ENCODE measurements at regions not wholly inside any gene's neighbourhood (a gene's known extent, or its start where the extent isn't known, plus 50 kb on each side); places are given as distances from the start of the nearest gene placed in this dataset.

GRCh38 chrY:7821295-7822035, 909.9 kb upstream of the AMELY start:
- TF ChIP-seq, protein P1, sequence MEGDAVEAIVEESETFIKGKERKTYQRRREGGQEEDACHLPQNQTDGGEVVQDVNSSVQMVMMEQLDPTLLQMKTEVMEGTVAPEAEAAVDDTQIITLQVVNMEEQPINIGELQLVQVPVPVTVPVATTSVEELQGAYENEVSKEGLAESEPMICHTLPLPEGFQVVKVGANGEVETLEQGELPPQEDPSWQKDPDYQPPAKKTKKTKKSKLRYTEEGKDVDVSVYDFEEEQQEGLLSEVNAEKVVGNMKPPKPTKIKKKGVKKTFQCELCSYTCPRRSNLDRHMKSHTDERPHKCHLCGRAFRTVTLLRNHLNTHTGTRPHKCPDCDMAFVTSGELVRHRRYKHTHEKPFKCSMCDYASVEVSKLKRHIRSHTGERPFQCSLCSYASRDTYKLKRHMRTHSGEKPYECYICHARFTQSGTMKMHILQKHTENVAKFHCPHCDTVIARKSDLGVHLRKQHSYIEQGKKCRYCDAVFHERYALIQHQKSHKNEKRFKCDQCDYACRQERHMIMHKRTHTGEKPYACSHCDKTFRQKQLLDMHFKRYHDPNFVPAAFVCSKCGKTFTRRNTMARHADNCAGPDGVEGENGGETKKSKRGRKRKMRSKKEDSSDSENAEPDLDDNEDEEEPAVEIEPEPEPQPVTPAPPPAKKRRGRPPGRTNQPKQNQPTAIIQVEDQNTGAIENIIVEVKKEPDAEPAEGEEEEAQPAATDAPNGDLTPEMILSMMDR (conservative IDR thresholded peaks at IDR 0.05; ENCODE audit: low read depth, low read length), result no peak
- no peak overlapping the region for H3K4me3 ChIP-seq (ENCODE audit: low read depth, low read length)
- peak; percentile 79 for DNase-seq (ENCODE audit: low read depth)

DNA sequence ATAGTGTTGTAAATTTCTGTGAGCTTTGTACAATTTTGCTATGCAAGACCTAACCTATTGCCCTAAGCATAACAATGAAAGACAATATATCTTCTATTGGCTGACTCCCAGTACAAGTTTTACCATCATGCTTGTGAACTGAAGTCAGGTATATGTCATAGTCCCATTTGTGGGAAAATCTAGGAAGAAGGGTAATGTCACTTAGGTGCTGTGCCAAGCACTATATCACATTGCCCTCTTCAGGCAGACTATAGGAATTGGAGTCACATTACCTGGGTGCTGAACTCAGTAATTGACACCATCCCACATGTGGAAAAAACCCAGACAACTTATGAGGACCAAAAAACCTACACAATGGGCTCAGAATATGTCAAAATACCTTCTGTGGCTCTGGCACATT, 907.4 kb upstream of the AMELY start:
- peak; percentile 65 for DNase-seq (ENCODE audit: low read depth)
- H3K4me3 ChIP-seq (ENCODE audit: low read depth, low read length), result no peak overlapping the region
- TF ChIP-seq, protein P1 (conservative IDR thresholded peaks at IDR 0.05; ENCODE audit: low read depth, low read length), result peak; percentile 64

GRCh38 chrY:7816567-7816966, 905.0 kb upstream of the AMELY start:
- TF ChIP-seq, protein P1 (conservative IDR thresholded peaks at IDR 0.05; ENCODE audit: low read depth, low read length), result no peak
- DNase-seq (ENCODE audit: low read depth), result no peak
- no peak overlapping the region for H3K4me3 ChIP-seq (ENCODE audit: low read depth, low read length)

- no peak overlapping the region for H3K4me3 ChIP-seq (ENCODE audit: low read depth, low read length)
- DNase-seq (ENCODE audit: low read depth), result no peak
- TF ChIP-seq, protein P1 (conservative IDR thresholded peaks at IDR 0.05; ENCODE audit: low read depth, low read length), result no peak
These were observed 904.4 kb upstream of the AMELY start for GRCh38 chrY:7815921-7816320.

DNA sequence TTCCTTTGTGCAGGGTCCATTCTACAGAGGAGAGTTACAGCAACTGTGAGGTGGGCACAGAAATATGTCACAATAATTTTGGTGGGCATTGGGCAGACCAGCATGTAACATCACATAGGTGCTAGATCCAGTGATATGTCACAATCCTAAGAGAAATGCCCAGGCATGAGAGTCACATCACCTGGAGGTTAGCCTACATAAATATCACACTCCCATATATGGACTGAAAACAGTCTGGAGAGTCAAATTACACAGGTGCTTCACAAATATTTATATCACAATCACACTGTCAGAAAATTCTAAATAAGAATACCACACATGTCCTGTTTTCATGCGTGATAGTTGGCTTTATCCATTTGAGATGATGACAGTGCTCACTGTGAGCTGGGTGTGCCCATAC, 903.7 kb upstream of the AMELY start:
- DNase-seq (ENCODE audit: low read depth), result no peak
- H3K4me3 ChIP-seq (ENCODE audit: low read depth, low read length), result no peak overlapping the region
- TF ChIP-seq, protein P1 (conservative IDR thresholded peaks at IDR 0.05; ENCODE audit: low read depth, low read length), result no peak

GRCh38 chrY:7814361-7814760, 902.8 kb upstream of the AMELY start:
- no peak for DNase-seq (ENCODE audit: low read depth)
- TF ChIP-seq, protein P1 (conservative IDR thresholded peaks at IDR 0.05; ENCODE audit: low read depth, low read length), result no peak
- H3K4me3 ChIP-seq (ENCODE audit: low read depth, low read length), result no peak overlapping the region

DNA sequence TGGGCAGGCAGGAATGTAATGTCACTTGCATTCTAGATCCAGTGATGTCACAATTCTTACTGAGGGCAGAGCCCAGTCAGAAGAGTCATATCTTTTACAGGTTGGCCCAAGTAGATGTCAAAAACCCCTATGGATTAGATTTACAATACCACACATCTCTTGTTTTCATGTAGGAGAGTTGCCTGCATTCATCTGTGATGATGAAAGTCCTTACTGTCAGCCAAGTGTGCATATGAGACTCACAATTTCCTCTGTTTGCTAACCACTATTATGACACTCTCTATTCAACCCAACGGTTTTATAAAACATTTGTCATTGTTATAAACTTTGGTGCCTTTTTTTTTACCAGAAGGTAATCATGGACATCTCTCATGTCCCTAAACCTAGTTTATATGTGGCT, 898.8 kb upstream of the AMELY start:
- DNase-seq (ENCODE audit: low read depth), result no peak
- TF ChIP-seq, protein P1 (conservative IDR thresholded peaks at IDR 0.05; ENCODE audit: low read depth, low read length), result no peak
- no peak overlapping the region for H3K4me3 ChIP-seq (ENCODE audit: low read depth, low read length)
